OCI-LY7 (cell line): ENCODE measurements at regions not wholly inside any gene's neighbourhood (a gene's known extent, or its start where the extent isn't known, plus 50 kb on each side); places are given as distances from the start of the nearest gene placed in this dataset.

Source experiments
- BruUV-seq: library from RNA; stranded (reverse); fragments of 400-500 nt; replicated peaks from 2 replicates; lab custom pipeline; 2021; lab: Mats Ljungman, UMichigan
- CTCF ChIA-PET: fragments of 300-600 bp; sonication (Branson Sonifier 250); formaldehyde crosslinking; loops from one replicate; lab custom pipeline; 2022; ENCODE audit warnings: antibody characterized with exemption; ENCODE audit not compliant: unreplicated experiment; lab: Charles Lee
- POLR2A ChIA-PET: fragments of 300-600 bp; sonication (Branson Sonifier 250); formaldehyde crosslinking; loops from one replicate; lab custom pipeline; 2022; ENCODE audit warnings: antibody characterized with exemption; lab: Charles Lee
- DNase-seq: peaks from one replicate; pipeline ENCODE4 v3.0.0-alpha.2; 2015; ENCODE audit warnings: low spot score
- H2AFZ ChIP-seq: fragments of 200-600 bp; sonication (generic), shearing (Covaris generic); 2 replicates; pipeline ENCODE4 v1.6.1; 2014; ENCODE audit warnings: mild to moderate bottlenecking, antibody characterized with exemption, low read length, moderate library complexity
- H3K27ac ChIP-seq: fragments of 200-600 bp; sonication (generic); 2 replicates; pipeline ENCODE4 v1.5.1; 2014; ENCODE audit warnings: mixed run types, low read depth, mild to moderate bottlenecking, moderate library complexity, low read length, inconsistent platforms; ENCODE audit not compliant: poor library complexity, severe bottlenecking
- H3K36me3 ChIP-seq: fragments of 200-600 bp; sonication (generic); 2 replicates; pipeline ENCODE4 v1.6.1; 2014; ENCODE audit warnings: mild to moderate bottlenecking, antibody characterized with exemption, low read length, moderate library complexity, mixed read lengths; ENCODE audit not compliant: insufficient read depth
- H3K4me1 ChIP-seq: fragments of 200-600 bp; sonication (generic); 2 replicates; pipeline ENCODE4 v1.5.1; 2014; ENCODE audit warnings: mild to moderate bottlenecking, low read length; ENCODE audit not compliant: insufficient read depth, poor library complexity, severe bottlenecking
- H3K4me2 ChIP-seq: fragments of 200-600 bp; sonication (generic); 2 replicates; pipeline ENCODE4 v1.6.1; 2014; ENCODE audit warnings: mild to moderate bottlenecking, low read length
- H3K4me3 ChIP-seq: fragments of 200-600 bp; sonication (generic); 2 replicates; pipeline ENCODE4 v1.5.1; 2014; ENCODE audit warnings: mild to moderate bottlenecking, low read depth, low read length; ENCODE audit not compliant: poor library complexity, severe bottlenecking
- H3K79me2 ChIP-seq: fragments of 200-600 bp; sonication (generic); 2 replicates; pipeline ENCODE4 v1.6.1; 2016; ENCODE audit warnings: low read depth, mild to moderate bottlenecking, low read length, moderate library complexity, mixed read lengths; ENCODE audit not compliant: insufficient read depth
- H3K9me2 ChIP-seq: fragments of 200-600 bp; sonication (generic); 2 replicates; pipeline ENCODE4 v1.6.1; 2016; ENCODE audit warnings: mild to moderate bottlenecking, low read length, mixed read lengths; ENCODE audit not compliant: insufficient read depth
- H3K9me3 ChIP-seq: fragments of 200-600 bp; sonication (generic); 2 replicates; pipeline ENCODE4 v1.6.1; 2014; ENCODE audit warnings: mild to moderate bottlenecking, mixed run types, low read length, mixed read lengths
- H4K20me1 ChIP-seq: fragments of 200-600 bp; sonication (generic); 2 replicates; pipeline ENCODE4 v1.6.1; 2014; ENCODE audit warnings: mild to moderate bottlenecking, antibody characterized with exemption, low read length, moderate library complexity, mixed read lengths; ENCODE audit not compliant: insufficient read depth
- CTCF ChIP-seq: fragments of 200-600 bp; sonication (generic); conservative IDR thresholded peaks from 2 replicates; pipeline ENCODE4 v1.5.1; 2014; ENCODE audit warnings: mild to moderate bottlenecking, antibody characterized with exemption, low read length, moderate library complexity, mixed read lengths
- EZH2phosphoT487 ChIP-seq: fragments of 200-600 bp; sonication (generic); IDR thresholded peaks from 2 replicates; pipeline ENCODE4 v1.6.1; 2018; ENCODE audit warnings: low read depth, borderline replicate concordance, mild to moderate bottlenecking, mixed run types, antibody characterized with exemption, low read length, moderate library complexity, mixed read lengths
- intact Hi-C: fragments of 100-400 bp; cut with micrococcal nuclease; formaldehyde crosslinking; loops from one replicate; pipeline ENCODE4 v1.10.0; 2022; ENCODE audit not compliant: unreplicated experiment

GRCh38 chr1:203931953-203932352 lies 70.6 kb downstream of the SNRPE start:
- no peak for DNase-seq
- intact Hi-C loops: loop anchor here (10.0 kb wide), 1 partner anchor 593 kb away; no protein-coding TSS in a partner anchor
- TF ChIP-seq EZH2phosphoT487: no peak
- no peak for TF ChIP-seq CTCF
- H3K27ac ChIP-seq: no peak overlapping the region
- no TSS peak for BruUV-seq
- no peak overlapping the region for H3K4me3 ChIP-seq
- H3K4me2 ChIP-seq: peak overlapping the region; percentile 18; the same call in 1 of the 2 replicates
- ChIA-PET CTCF (interaction anchor here (0.6 kb wide), 2 partner anchors 11 to 220 kb away, joined by 3 read pairs; no protein-coding TSS in a partner anchor), POLR2A (interaction anchor here (1.2 kb wide), 1 partner anchor 16 kb away, joined by 3 read pairs; no protein-coding TSS in a partner anchor)
- no peaks in the 10 kb centered on the region for H3K9me2 ChIP-seq
- H3K4me1 ChIP-seq: peaks cover 53% of the 10 kb centered on the region
- H3K79me2 ChIP-seq: no peaks in the 10 kb centered on the region
- H2AFZ ChIP-seq: peak overlapping the region; percentile 63; the same call in 1 of the 2 replicates
- H3K9me3 ChIP-seq: no peaks in the 10 kb centered on the region
- H4K20me1 ChIP-seq: no peaks in the 10 kb centered on the region
- H3K36me3 ChIP-seq: no peaks in the 10 kb centered on the region

GRCh38 chr1:203932556-203932955 lies 71.2 kb downstream of the SNRPE start:
- Histone ChIP-seq H3K79me2 (no peaks in the 10 kb centered on the region), H3K4me2 (peak overlapping the region; percentile 18; the same call in 1 of the 2 replicates), H3K9me3 (no peaks in the 10 kb centered on the region), H3K9me2 (no peaks in the 10 kb centered on the region), H3K4me3 (no peak overlapping the region), H2AFZ (peak overlapping the region; percentile 63), H3K4me1 (peaks cover 59% of the 10 kb centered on the region), H4K20me1 (no peaks in the 10 kb centered on the region), H3K27ac (peak overlapping the region; percentile 41), H3K36me3 (no peaks in the 10 kb centered on the region)
- TF ChIP-seq CTCF: no peak
- TF ChIP-seq EZH2phosphoT487: no peak
- ChIA-PET CTCF (interaction anchor here (0.6 kb wide), 1 partner anchor 220 kb away, joined by 3 read pairs; no protein-coding TSS in a partner anchor), POLR2A (interaction anchor here (1.2 kb wide), 1 partner anchor 15 kb away, joined by 3 read pairs; no protein-coding TSS in a partner anchor)
- intact Hi-C loops: loop anchor here (10.0 kb wide), 1 partner anchor 592 kb away; no protein-coding TSS in a partner anchor
- DNase-seq: peak; percentile 29
- BruUV-seq: no TSS peak

- H3K4me2 ChIP-seq: peak overlapping the region; percentile 35; the same call in 1 of the 2 replicates
- no peaks in the 10 kb centered on the region for H3K9me2 ChIP-seq
- no peak overlapping the region for H3K4me3 ChIP-seq
- H3K27ac ChIP-seq: peak overlapping the region; percentile 23
- H3K36me3 ChIP-seq: no peaks in the 10 kb centered on the region
- no peaks in the 10 kb centered on the region for H3K9me3 ChIP-seq
- intact Hi-C loops: loop anchor here (2.0 to 10.0 kb wide), 4 partner anchors 21 to 591 kb away; no protein-coding TSS in a partner anchor
- peaks cover 72% of the 10 kb centered on the region for H3K4me1 ChIP-seq
- no TSS peak for BruUV-seq
- CTCF ChIA-PET: no interaction called here
- H4K20me1 ChIP-seq: no peaks in the 10 kb centered on the region
- no peak overlapping the region for H2AFZ ChIP-seq
- DNase-seq: no peak
- POLR2A ChIA-PET: interaction anchor here (1.9 to 2.7 kb wide), 3 partner anchors 10 to 118 kb away, joined by 5 to 28 read pairs (median 11); no protein-coding TSS in a partner anchor
- no peak for TF ChIP-seq EZH2phosphoT487
- no peak for TF ChIP-seq CTCF
- H3K79me2 ChIP-seq: no peaks in the 10 kb centered on the region
Observed at GRCh38 chr1:203934027-203934426, 72.6 kb downstream of the SNRPE start.
